ENCODE measurements at regions not wholly inside any gene's neighbourhood (a gene's known extent, or its start where the extent isn't known, plus 50 kb on each side); places are given as distances from the start of the nearest gene placed in this dataset.
A peak's percentile ranks its signal among the peaks of the same experiment; 100 is the strongest.

- intact Hi-C loops (cut with DNase I; ENCODE audit: low total_unique reads): no loop called here
- no peak for DNase-seq
- 0 to 18% (median 6%) methylated on average over 1 of the region's 1 CpG for WGBS, 5 donors
Observed at GRCh38 chr7:149707448-149707886, 65.9 kb downstream of the ZNF467 start.

GRCh38 chr7:149706398-149706797, 67.0 kb downstream of the ZNF467 start:
- Histone ChIP-seq H3K4me3 (no peak overlapping the region), H3K36me3 (no peaks in the 10 kb centered on the region), H3K9me3 (peaks cover 5 to 34% (median 28%) of the 10 kb centered on the region in 8 donors), H3K27ac (no peak overlapping the region), H3K4me1 (no peaks in the 10 kb centered on the region), H3K27me3 (replicated peaks in 1 of 7) (peaks cover 0 to under 1% (median 0%) of the 10 kb centered on the region in 7 donors)
- DNase-seq: peak; percentile 6
- 56 to 73% (median 65%) methylated on average over 3 of the region's 3 CpGs for WGBS, 5 donors
- no peak for TF ChIP-seq POLR2AphosphoS5 (IDR thresholded peaks at IDR 0.05)
- TF ChIP-seq POLR2A (IDR thresholded peaks at IDR 0.05): no peak
- TF ChIP-seq CTCF (IDR thresholded peaks at IDR 0.05 in 8 of 11, conservative IDR thresholded peaks at IDR 0.05 in 3 of 11): no peak
- intact Hi-C loops (cut with DNase I; ENCODE audit: low total_unique reads): no loop called here

More at GRCh38 chr7:149707448-149707886, 65.9 kb downstream of the ZNF467 start:
- TF ChIP-seq POLR2AphosphoS5 (IDR thresholded peaks at IDR 0.05): no peak
- Histone ChIP-seq H3K9me3 (peaks cover 5 to 41% (median 34%) of the 10 kb centered on the region in 8 donors), H3K27me3 (replicated peaks in 1 of 7) (no peaks in the 10 kb centered on the region), H3K36me3 (no peaks in the 10 kb centered on the region), H3K4me3 (no peak overlapping the region), H3K4me1 (no peaks in the 10 kb centered on the region), H3K27ac (no peak overlapping the region)

GRCh38 chr7:149704507-149704906, 68.9 kb downstream of the ZNF467 start:
- H3K36me3 ChIP-seq: no peaks in the 10 kb centered on the region
- intact Hi-C loops (cut with DNase I; ENCODE audit: low total_unique reads): no loop called here
- WGBS, 5 donors: 72 to 99% (median 90%) methylated on average over 2 of the region's 2 CpGs

DNA sequence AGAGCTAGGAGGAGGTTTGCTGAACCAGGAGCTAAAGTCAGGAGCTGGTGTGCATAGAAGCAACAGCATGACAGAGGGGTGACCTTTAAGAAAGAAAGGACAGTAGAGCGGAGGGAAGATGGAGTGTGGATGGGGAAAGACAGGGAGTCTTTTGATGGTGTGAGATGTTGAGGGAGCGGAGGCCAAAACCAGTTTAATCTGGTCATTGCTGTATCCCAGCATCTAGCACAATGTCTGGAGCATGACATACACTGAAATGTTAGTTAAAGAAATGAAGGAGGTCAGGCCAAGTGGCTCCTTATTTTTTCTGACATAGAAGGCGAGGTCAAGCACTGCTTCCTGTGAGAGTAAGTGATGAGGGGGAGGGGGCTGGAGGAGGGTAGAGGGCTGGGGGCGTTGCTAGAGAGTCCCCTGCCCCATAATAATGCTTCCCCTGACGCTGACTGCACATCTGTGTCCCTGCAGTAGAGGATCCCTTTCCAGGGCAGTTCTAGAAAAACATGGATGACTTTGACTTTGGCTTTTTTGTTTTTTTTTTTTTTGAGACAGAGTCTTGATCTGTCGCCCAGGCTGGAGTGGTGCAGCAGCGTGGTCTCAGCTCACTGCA, 70.2 kb downstream of the ZNF467 start:
- no peaks in the 10 kb centered on the region for H3K4me1 ChIP-seq
- 65 to 73% (median 68%) methylated on average over 7 of the region's 7 CpGs for WGBS, 5 donors
- H3K36me3 ChIP-seq: no peaks in the 10 kb centered on the region
- no peak overlapping the region for H3K4me3 ChIP-seq
- no peak for DNase-seq
- intact Hi-C loops (cut with DNase I; ENCODE audit: low total_unique reads): no loop called here
- peaks cover 0 to 4% (median 0%) of the 10 kb centered on the region in 7 donors for H3K27me3 ChIP-seq (replicated peaks in 1 of 7)
- H3K27ac ChIP-seq: no peak overlapping the region
- peaks cover 0 to 29% (median 18%) of the 10 kb centered on the region in 8 donors for H3K9me3 ChIP-seq
- TF ChIP-seq CTCF (IDR thresholded peaks at IDR 0.05 in 8 of 11, conservative IDR thresholded peaks at IDR 0.05 in 3 of 11) (no peak), POLR2AphosphoS5 (IDR thresholded peaks at IDR 0.05) (no peak), POLR2A (IDR thresholded peaks at IDR 0.05) (no peak)

More at GRCh38 chr7:149704507-149704906, 68.9 kb downstream of the ZNF467 start:
- no peaks in the 10 kb centered on the region for H3K4me1 ChIP-seq
- no peak overlapping the region for H3K27ac ChIP-seq
- no peak overlapping the region for H3K4me3 ChIP-seq
- peaks cover 0 to 4% (median 0%) of the 10 kb centered on the region in 7 donors for H3K27me3 ChIP-seq (replicated peaks in 1 of 7)
- DNase-seq: no peak
- TF ChIP-seq POLR2AphosphoS5 (IDR thresholded peaks at IDR 0.05): no peak
- TF ChIP-seq POLR2A (IDR thresholded peaks at IDR 0.05): no peak
- no peak for TF ChIP-seq CTCF (IDR thresholded peaks at IDR 0.05 in 8 of 11, conservative IDR thresholded peaks at IDR 0.05 in 3 of 11)
- H3K9me3 ChIP-seq: peaks cover 0 to 29% (median 18%) of the 10 kb centered on the region in 8 donors

Measured in spleen (tissue), 11 donors.